CD8-positive, alpha-beta memory T cell (primary cell): ENCODE measurements at regions not wholly inside any gene's neighbourhood (a gene's known extent, or its start where the extent isn't known, plus 50 kb on each side); places are given as distances from the start of the nearest gene placed in this dataset.
A peak's percentile ranks its signal among the peaks of the same experiment; 100 is the strongest.
"Not testable (repeated sequence)": the region's sequence is repeated elsewhere in the genome, so short reads cannot be mapped to it uniquely, and the experiment has no call there.

ENCODE experiments used
- CTCF ChIA-PET: fragments of 350-600 bp; sonication (Branson Sonifier 250); formaldehyde crosslinking; loops from one replicate; lab custom pipeline; 2021; ENCODE audit warnings: antibody characterized with exemption; lab: Charles Lee
- POLR2A ChIA-PET: fragments of 350-600 bp; sonication (Branson Sonifier 250); formaldehyde crosslinking; loops from one replicate; lab custom pipeline; 2021; ENCODE audit warnings: antibody characterized with exemption; lab: Charles Lee
- DNase-seq, 5 donors: peaks; one replicate each; pipeline versions ENCODE4 v3.0.0 to v3.0.0-alpha.2; 2020 to 2022; ENCODE audit warnings: mixed read lengths in 1 of 5
- H3K27ac ChIP-seq: one replicate; pipeline ENCODE4 v1.7.0; 2013; ENCODE audit warnings: low read depth, mild to moderate bottlenecking, low read length, moderate library complexity
- H3K27me3 ChIP-seq: 2 replicates; pipeline ENCODE4 v1.7.0; 2013; ENCODE audit warnings: low read length, mild to moderate bottlenecking; ENCODE audit not compliant: insufficient read depth, poor library complexity, severe bottlenecking
- H3K36me3 ChIP-seq: 2 replicates; pipeline ENCODE4 v1.7.0; 2013; ENCODE audit warnings: mild to moderate bottlenecking, low read length, moderate library complexity; ENCODE audit not compliant: insufficient read depth
- H3K4me1 ChIP-seq: 2 replicates; pipeline ENCODE4 v1.7.0; 2013; ENCODE audit warnings: mild to moderate bottlenecking, low read length, moderate library complexity; ENCODE audit not compliant: insufficient read depth
- H3K4me3 ChIP-seq: 2 replicates; pipeline ENCODE4 v1.7.0; 2013; ENCODE audit warnings: mild to moderate bottlenecking, low read length
- H3K9me3 ChIP-seq: 2 replicates; pipeline ENCODE4 v1.7.0; 2013; ENCODE audit warnings: mild to moderate bottlenecking, low read length
- H3K27ac Mint-ChIP-seq, 8 donors: one replicate each; pipeline ENCODE4 v1.8.0; 2020 to 2021; ENCODE audit warnings: mixed read lengths in 8 of 8, mild to moderate bottlenecking in 6 of 8, inconsistent platforms in 3 of 8, moderate library complexity in 3 of 8
- H3K27me3 Mint-ChIP-seq, 2 donors: one replicate each; pipeline ENCODE4 v1.8.0; 2020 to 2021; ENCODE audit warnings: mixed read lengths in 2 of 2, mild to moderate bottlenecking in 1 of 2, moderate library complexity in 1 of 2
- H3K36me3 Mint-ChIP-seq, 3 donors: one replicate each; pipeline ENCODE4 v1.8.0; 2020 to 2021; ENCODE audit warnings: mixed read lengths in 3 of 3, inconsistent platforms in 1 of 3, mild to moderate bottlenecking in 1 of 3
- H3K4me1 Mint-ChIP-seq, 3 donors: one replicate each; pipeline ENCODE4 v1.8.0; 2020 to 2021; ENCODE audit warnings: mixed read lengths in 3 of 3, inconsistent platforms in 1 of 3, mild to moderate bottlenecking in 1 of 3
- H3K4me3 Mint-ChIP-seq, 7 donors: one replicate each; pipeline ENCODE4 v1.8.0; 2020 to 2021; ENCODE audit warnings: mixed read lengths in 7 of 7, mild to moderate bottlenecking in 6 of 7, moderate library complexity in 4 of 7, inconsistent platforms in 2 of 7
- H3K9me3 Mint-ChIP-seq, 5 donors: one replicate each; pipeline ENCODE4 v1.8.0; 2020 to 2022; ENCODE audit warnings: mixed read lengths in 5 of 5, mild to moderate bottlenecking in 3 of 5, moderate library complexity in 2 of 5, inconsistent platforms in 1 of 5

GRCh38 chr1:89436856-89437255 is 73.0 kb downstream of the GBP6 start:
- POLR2A ChIA-PET, result no interaction called here
- H3K4me1 Mint-ChIP-seq, result no peaks in the 10 kb centered on the region
- H3K9me3 Mint-ChIP-seq, result peaks cover 9 to 34% (median 30%) of the 10 kb centered on the region in 5 donors

GRCh38 chr1:89438301-89438700 is 74.4 kb downstream of the GBP6 start:
- DNase-seq, H3K36me3 ChIP-seq, H3K27me3 Mint-ChIP-seq, POLR2A ChIA-PET, H3K4me3 Mint-ChIP-seq, H3K27ac ChIP-seq, H3K4me3 ChIP-seq, CTCF ChIA-PET, H3K27me3 ChIP-seq, H3K4me1 Mint-ChIP-seq, H3K4me1 ChIP-seq, H3K9me3 ChIP-seq, H3K27ac Mint-ChIP-seq: not testable (repeated sequence)
- peaks cover 9 to 35% (median 30%) of the 10 kb centered on the region in 5 donors for H3K9me3 Mint-ChIP-seq
- H3K36me3 Mint-ChIP-seq, result peaks cover 4 to 41% (median 9%) of the 10 kb centered on the region in 3 donors

More at GRCh38 chr1:89436856-89437255, 73.0 kb downstream of the GBP6 start:
- DNase-seq, result no peak
- Histone ChIP-seq H3K4me1 (no peaks in the 10 kb centered on the region), H3K9me3 (no peaks in the 10 kb centered on the region), H3K4me3 (no peak overlapping the region), H3K27me3 (no peaks in the 10 kb centered on the region), H3K36me3 (no peaks in the 10 kb centered on the region), H3K27ac (no peak overlapping the region)
- no peak overlapping the region for H3K27ac Mint-ChIP-seq
- peaks cover 4 to 38% (median 7%) of the 10 kb centered on the region in 3 donors for H3K36me3 Mint-ChIP-seq
- CTCF ChIA-PET, result no interaction called here
- peaks cover 0 to 3% of the 10 kb centered on the region in 2 donors for H3K27me3 Mint-ChIP-seq
- H3K4me3 Mint-ChIP-seq, result no peak overlapping the region

- peaks cover 9 to 36% (median 30%) of the 10 kb centered on the region in 5 donors for H3K9me3 Mint-ChIP-seq
- H3K4me1 Mint-ChIP-seq, result no peaks in the 10 kb centered on the region
- H3K9me3 ChIP-seq, result no peaks in the 10 kb centered on the region
- H3K36me3 ChIP-seq, result no peaks in the 10 kb centered on the region
- H3K27ac Mint-ChIP-seq, result no peak overlapping the region
- H3K4me1 ChIP-seq, result no peaks in the 10 kb centered on the region
- DNase-seq, result no peak
- H3K27ac ChIP-seq, result no peak overlapping the region
- ChIA-PET POLR2A (no interaction called here), CTCF (no interaction called here)
- H3K36me3 Mint-ChIP-seq, result peaks cover 4 to 45% (median 9%) of the 10 kb centered on the region in 3 donors
- H3K4me3 Mint-ChIP-seq, result no peak overlapping the region
- no peak overlapping the region for H3K4me3 ChIP-seq
- no peaks in the 10 kb centered on the region for H3K27me3 ChIP-seq
- H3K27me3 Mint-ChIP-seq, result peaks cover under 1 to 4% of the 10 kb centered on the region in 2 donors
Measured at GRCh38 chr1:89440911-89441310, 77.1 kb downstream of the GBP6 start.

GRCh38 chr1:89444791-89445190 is 79.8 kb upstream of the LRRC8B start:
- Histone ChIP-seq H3K4me3 (no peak overlapping the region), H3K27ac (no peak overlapping the region), H3K9me3 (no peaks in the 10 kb centered on the region), H3K4me1 (no peaks in the 10 kb centered on the region), H3K27me3 (no peaks in the 10 kb centered on the region), H3K36me3 (no peaks in the 10 kb centered on the region)
- no peak for DNase-seq
- ChIA-PET CTCF (interaction anchor here (1.4 kb wide), 1 partner anchor 16 kb away, joined by 3 read pairs; no protein-coding TSS in a partner anchor), POLR2A (interaction anchor here (0.5 to 0.7 kb wide), 2 partner anchors 121 to 761 kb away, joined by 3 to 5 read pairs; partner anchors contain the start of gene PKN2)
- Mint-ChIP-seq H3K9me3 (peaks cover 0 to 9% (median 7%) of the 10 kb centered on the region in 5 donors), H3K36me3 (peaks cover 0 to 29% (median 3%) of the 10 kb centered on the region in 3 donors), H3K27me3 (peaks cover 3 to 4% of the 10 kb centered on the region in 2 donors), H3K4me1 (no peaks in the 10 kb centered on the region), H3K27ac (no peak overlapping the region), H3K4me3 (no peak overlapping the region)

GRCh38 chr1:89451011-89451410 is 73.6 kb upstream of the LRRC8B start:
- Mint-ChIP-seq H3K4me3 (no peak overlapping the region), H3K27ac (peak overlapping the region in 2 of 8 donors; percentile 6 to 82)
- no peak for DNase-seq

GRCh38 chr1:89453123-89453972 is 71.3 kb upstream of the LRRC8B start:
- Histone ChIP-seq H3K27ac (no peak overlapping the region), H3K4me3 (no peak overlapping the region), H3K27me3 (no peaks in the 10 kb centered on the region), H3K36me3 (no peaks in the 10 kb centered on the region), H3K4me1 (no peaks in the 10 kb centered on the region), H3K9me3 (no peaks in the 10 kb centered on the region)
- POLR2A ChIA-PET, result interaction anchor here (0.6 kb wide), 1 partner anchor 438 kb away, joined by 3 read pairs; no protein-coding TSS in a partner anchor
- Mint-ChIP-seq H3K27me3 (peaks cover 4 to 5% of the 10 kb centered on the region in 2 donors), H3K36me3 (peaks cover 0 to 3% (median 0%) of the 10 kb centered on the region in 3 donors), H3K27ac (peak overlapping the region in 1 of 8 donors; percentile 14), H3K4me1 (peaks cover 6 to 15% (median 9%) of the 10 kb centered on the region in 3 donors), H3K9me3 (no peaks in the 10 kb centered on the region), H3K4me3 (no peak overlapping the region)
- CTCF ChIA-PET, result interaction anchor here (0.7 to 1.5 kb wide), 7 partner anchors 12 to 469 kb away, joined by 3 to 6 read pairs (median 3); no protein-coding TSS in a partner anchor
- DNase-seq, result no peak

More at GRCh38 chr1:89451011-89451410, 73.6 kb upstream of the LRRC8B start:
- CTCF ChIA-PET, result interaction anchor here (1.7 kb wide), 1 partner anchor 467 kb away, joined by 7 read pairs; no protein-coding TSS in a partner anchor
- H3K9me3 Mint-ChIP-seq, result no peaks in the 10 kb centered on the region
- no peak overlapping the region for H3K4me3 ChIP-seq
- H3K9me3 ChIP-seq, result no peaks in the 10 kb centered on the region
- H3K4me1 Mint-ChIP-seq, result peaks cover 6 to 15% (median 9%) of the 10 kb centered on the region in 3 donors
- no peaks in the 10 kb centered on the region for H3K27me3 ChIP-seq
- H3K27me3 Mint-ChIP-seq, result peaks cover 1% of the 10 kb centered on the region in 2 donors
- peaks cover 0 to 3% (median 0%) of the 10 kb centered on the region in 3 donors for H3K36me3 Mint-ChIP-seq
- H3K4me1 ChIP-seq, result no peaks in the 10 kb centered on the region
- H3K27ac ChIP-seq, result no peak overlapping the region
- H3K36me3 ChIP-seq, result no peaks in the 10 kb centered on the region
- POLR2A ChIA-PET, result no interaction called here

- peaks cover 6 to 15% (median 9%) of the 10 kb centered on the region in 3 donors for H3K4me1 Mint-ChIP-seq
- POLR2A ChIA-PET, result no interaction called here
- Histone ChIP-seq H3K27me3 (no peaks in the 10 kb centered on the region), H3K9me3 (no peaks in the 10 kb centered on the region), H3K4me1 (no peaks in the 10 kb centered on the region), H3K36me3 (no peaks in the 10 kb centered on the region), H3K27ac (no peak overlapping the region), H3K4me3 (no peak overlapping the region)
- DNase-seq, result peak; percentile 22 to 72 (median 58)
- no peak overlapping the region for H3K4me3 Mint-ChIP-seq
- no peak overlapping the region for H3K27ac Mint-ChIP-seq
- peaks cover 4 to 9% of the 10 kb centered on the region in 2 donors for H3K27me3 Mint-ChIP-seq
- no peaks in the 10 kb centered on the region for H3K36me3 Mint-ChIP-seq
- CTCF ChIA-PET, result interaction anchor here (0.6 to 3.0 kb wide), 8 partner anchors 97 to 481 kb away, joined by 3 to 14 read pairs (median 4); no protein-coding TSS in a partner anchor
- H3K9me3 Mint-ChIP-seq, result no peaks in the 10 kb centered on the region
Measured at GRCh38 chr1:89454845-89455521, 69.6 kb upstream of the LRRC8B start.
